Muscle of leg (tissue), 3 donors: ENCODE measurements at regions not wholly inside any gene's neighbourhood (a gene's known extent, or its start where the extent isn't known, plus 50 kb on each side); places are given as distances from the start of the nearest gene placed in this dataset.

Experiments
- DNase-seq: peaks from one replicate; pipeline ENCODE4 v3.0.0; 2013
- H3K27ac ChIP-seq: one replicate; pipeline ENCODE4 v1.5.1; 2013; ENCODE audit warnings: mild to moderate bottlenecking, low read length, control low read depth
- H3K27me3 ChIP-seq: one replicate; pipeline ENCODE4 v1.6.1; 2013; ENCODE audit warnings: low read length; ENCODE audit not compliant: control insufficient read depth, insufficient read depth
- H3K36me3 ChIP-seq: one replicate; pipeline ENCODE4 v1.6.1; 2013; ENCODE audit warnings: low read length; ENCODE audit not compliant: control insufficient read depth, insufficient read depth
- H3K4me1 ChIP-seq: one replicate; pipeline ENCODE4 v1.6.1; 2013; ENCODE audit warnings: low read length; ENCODE audit not compliant: control insufficient read depth, insufficient read depth
- H3K4me3 ChIP-seq: one replicate; pipeline ENCODE4 v1.5.1; 2013; ENCODE audit warnings: low read length, control low read depth
- H3K9me3 ChIP-seq: replicated peaks from 2 replicates; pipeline ENCODE4 v1.6.1; 2013; ENCODE audit warnings: low read depth, low read length; ENCODE audit not compliant: control insufficient read depth
- WGBS: methylation state at CpG from one replicate; pipeline ENCODE4 v1.1.5; 2013; ENCODE audit warnings: missing lambda C conversion rate; ENCODE audit not compliant: insufficient coverage; 5-methylcytosine and 5-hydroxymethylcytosine counted together

DNA sequence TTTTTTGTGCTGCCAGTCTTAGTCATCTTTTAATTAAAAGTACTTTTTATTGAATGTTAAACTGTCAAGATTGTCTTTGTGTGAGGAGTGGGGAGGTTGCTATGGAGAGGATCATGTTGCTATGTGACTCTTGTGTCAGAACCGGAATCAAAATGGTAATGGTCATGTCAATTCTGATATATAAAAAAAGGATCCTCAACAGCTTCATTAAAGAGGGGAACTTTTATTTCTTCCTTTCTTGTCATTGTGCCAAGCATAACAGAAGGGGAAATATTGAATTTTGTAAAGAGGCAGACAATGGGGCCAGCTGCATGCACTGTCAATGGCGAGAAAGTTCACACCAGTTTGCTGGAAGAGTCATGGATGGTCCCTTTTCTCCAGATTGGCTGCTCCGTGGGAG is 564.8 kb downstream of the VRK1 start:
- Histone ChIP-seq H3K27me3 (peaks cover 6% of the 10 kb centered on the region), H3K36me3 (no peaks in the 10 kb centered on the region), H3K27ac (no peak overlapping the region), H3K9me3 (no peaks in the 10 kb centered on the region), H3K4me3 (no peak overlapping the region), H3K4me1 (no peaks in the 10 kb centered on the region)
- WGBS, result no CpG with 5 or more reads among the region's 3 CpGs
- DNase-seq, result no peak

DNA sequence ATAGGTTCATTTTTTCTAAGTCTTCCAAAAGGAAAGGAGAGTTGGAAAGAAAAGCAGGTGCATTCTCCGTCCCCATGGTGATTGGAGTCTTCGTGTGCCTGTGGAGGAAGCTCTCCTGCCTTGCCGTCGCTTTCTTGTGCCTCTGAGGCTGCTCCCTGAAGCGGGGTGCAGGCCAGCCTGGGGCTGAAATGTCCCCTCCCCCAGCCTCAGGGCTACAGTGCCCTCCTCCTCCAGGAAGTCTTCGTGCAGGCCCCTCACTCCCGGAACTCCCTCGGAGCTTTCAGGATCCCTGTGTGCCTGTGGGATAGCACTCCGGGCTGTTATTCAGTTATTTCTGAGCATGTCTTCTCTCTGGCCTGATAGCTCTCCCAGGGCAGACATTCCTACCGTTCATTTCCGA is 569.2 kb downstream of the VRK1 start:
- Histone ChIP-seq H3K4me1 (no peaks in the 10 kb centered on the region), H3K4me3 (no peak overlapping the region), H3K36me3 (no peaks in the 10 kb centered on the region), H3K27ac (no peak overlapping the region), H3K9me3 (no peaks in the 10 kb centered on the region), H3K27me3 (no peaks in the 10 kb centered on the region)
- WGBS, result 32% methylated on average over 8 of the region's 11 CpGs
- DNase-seq, result no peak

DNA sequence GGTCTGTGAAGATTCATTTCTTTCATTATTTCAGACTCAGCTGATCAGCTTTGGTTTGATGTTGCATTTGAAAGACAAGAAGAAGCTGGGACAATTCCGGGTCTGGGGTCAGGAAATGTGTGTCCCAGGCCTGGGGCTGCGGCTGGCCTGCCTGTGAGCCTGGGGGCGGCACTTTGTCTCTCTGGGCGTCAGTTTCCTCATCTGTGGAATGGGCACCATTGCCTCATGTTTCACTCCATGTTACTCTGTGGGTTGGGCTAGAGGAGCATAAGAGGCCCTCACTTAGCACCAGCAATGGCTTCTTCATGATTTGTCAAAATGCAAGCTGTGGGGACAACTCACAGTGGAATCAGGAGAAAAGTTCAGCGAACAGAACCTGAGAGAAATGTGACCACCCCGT is 570.1 kb downstream of the VRK1 start:
- 82% methylated on average over 4 of the region's 6 CpGs for WGBS
- Histone ChIP-seq H3K4me1 (no peaks in the 10 kb centered on the region), H3K4me3 (no peak overlapping the region), H3K36me3 (no peaks in the 10 kb centered on the region), H3K9me3 (no peaks in the 10 kb centered on the region), H3K27me3 (peaks cover under 1% of the 10 kb centered on the region), H3K27ac (no peak overlapping the region)
- DNase-seq, result no peak

DNA sequence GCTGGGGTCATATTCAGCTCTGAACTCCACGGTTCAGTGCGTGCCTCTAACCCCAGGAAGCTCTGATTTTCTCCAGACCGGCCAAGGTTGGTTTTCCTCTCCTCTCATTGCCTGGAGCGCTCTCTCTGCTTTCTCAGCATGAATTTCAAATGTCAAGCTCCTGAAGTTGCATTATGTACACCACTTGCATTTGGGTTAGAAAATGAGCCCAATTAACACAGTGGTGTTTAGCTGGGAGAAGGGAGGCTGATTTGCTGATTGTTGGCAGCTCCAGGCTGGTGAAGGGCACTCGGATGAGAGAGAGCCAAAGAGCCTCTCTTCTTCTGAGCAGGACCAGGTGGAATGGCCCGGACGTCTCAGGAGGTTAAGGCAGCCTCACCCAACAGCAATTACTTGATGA is 570.9 kb downstream of the VRK1 start:
- WGBS, result 36% methylated on average over 4 of the region's 7 CpGs
- Histone ChIP-seq H3K9me3 (no peaks in the 10 kb centered on the region), H3K27me3 (peaks cover 2% of the 10 kb centered on the region), H3K4me1 (no peaks in the 10 kb centered on the region), H3K4me3 (no peak overlapping the region), H3K36me3 (no peaks in the 10 kb centered on the region), H3K27ac (no peak overlapping the region)
- no peak for DNase-seq

DNA sequence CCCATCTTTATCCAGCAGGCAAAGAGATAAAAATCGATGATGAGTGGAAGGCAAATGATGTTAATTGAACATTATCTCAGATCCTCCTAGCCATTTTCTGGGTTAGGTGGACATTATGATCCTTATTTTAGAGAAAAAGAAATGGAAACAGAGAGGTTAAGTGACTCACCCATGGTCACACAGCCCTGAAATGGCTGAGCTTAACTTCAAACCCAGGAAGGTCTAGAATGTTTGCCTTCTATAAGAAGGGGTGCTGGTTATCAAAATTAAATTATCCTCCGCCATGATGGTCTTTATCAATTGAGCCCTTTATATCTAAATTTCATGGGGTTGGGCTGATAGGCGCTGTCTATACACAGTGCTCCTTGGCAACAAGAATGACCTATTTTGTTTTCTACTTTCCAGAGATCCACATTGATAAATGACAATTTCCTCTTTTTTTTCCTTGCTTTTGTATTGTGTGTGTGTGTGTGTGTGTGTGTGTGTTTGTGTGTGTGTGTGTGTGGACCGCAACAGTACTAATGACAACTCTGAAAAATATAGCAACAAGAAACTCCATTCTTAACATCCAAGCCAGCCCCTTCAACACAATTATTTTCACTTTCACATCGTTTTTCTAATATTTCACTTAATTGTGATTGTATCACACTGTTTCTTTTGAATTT is 571.9 kb downstream of the VRK1 start:
- Histone ChIP-seq H3K27me3 (peaks cover 2% of the 10 kb centered on the region), H3K27ac (no peak overlapping the region), H3K4me3 (no peak overlapping the region), H3K36me3 (no peaks in the 10 kb centered on the region), H3K9me3 (no peaks in the 10 kb centered on the region), H3K4me1 (no peaks in the 10 kb centered on the region)
- 100% methylated on average over 1 of the region's 5 CpGs for WGBS
- DNase-seq, result no peak

DNA sequence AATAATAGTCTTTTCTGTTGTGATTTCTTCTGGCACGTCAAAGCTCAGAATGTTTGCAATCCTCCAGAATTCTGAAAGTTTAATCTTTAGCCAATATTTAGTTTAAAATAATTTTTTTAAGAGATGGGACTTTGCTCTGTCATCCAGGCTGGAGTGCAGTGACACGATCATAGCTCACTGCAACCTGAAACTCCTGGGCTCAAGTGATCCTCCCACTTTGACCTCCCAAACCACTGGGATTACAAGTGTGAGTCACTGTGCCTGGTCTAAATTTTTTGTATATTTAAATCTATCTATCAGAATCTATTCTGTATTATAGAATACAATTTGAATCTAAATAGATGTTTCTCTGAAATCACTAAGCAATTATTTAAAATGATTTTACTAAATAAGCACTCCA is 572.7 kb downstream of the VRK1 start:
- no peak for DNase-seq
- H3K4me3 ChIP-seq, result no peak overlapping the region

DNA sequence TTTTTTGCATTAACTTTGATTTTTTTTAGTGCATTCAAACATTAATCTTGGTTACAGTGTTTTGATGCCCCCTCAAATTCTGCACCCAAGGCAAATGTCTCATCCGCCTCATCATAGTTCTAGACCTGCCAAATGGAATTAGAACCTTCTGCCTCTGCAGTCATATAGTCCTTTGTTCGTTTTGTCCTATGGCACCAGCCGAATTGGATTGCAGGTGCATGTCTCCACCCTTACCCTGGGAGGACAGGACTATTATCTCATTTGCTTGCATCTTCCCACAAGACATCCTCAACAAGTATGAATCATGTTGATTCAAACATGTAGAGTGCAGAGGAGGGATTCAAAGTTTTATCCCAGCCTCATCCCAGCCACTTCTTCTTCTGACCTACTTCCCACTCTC is 579.1 kb downstream of the VRK1 start:
- no peak for DNase-seq
- Histone ChIP-seq H3K36me3 (no peaks in the 10 kb centered on the region), H3K9me3 (no peaks in the 10 kb centered on the region), H3K4me3 (no peak overlapping the region), H3K27me3 (peaks cover 2% of the 10 kb centered on the region), H3K27ac (no peak overlapping the region), H3K4me1 (no peaks in the 10 kb centered on the region)
- 96% methylated on average over 3 of the region's 3 CpGs for WGBS

More for the DNA sequence above, 572.7 kb downstream of the VRK1 start:
- H3K36me3 ChIP-seq, result no peaks in the 10 kb centered on the region
- H3K4me1 ChIP-seq, result no peaks in the 10 kb centered on the region
- H3K9me3 ChIP-seq, result no peaks in the 10 kb centered on the region
- H3K27me3 ChIP-seq, result peaks cover 2% of the 10 kb centered on the region
- H3K27ac ChIP-seq, result no peak overlapping the region
- no CpG with 5 or more reads among the region's 2 CpGs for WGBS

DNA sequence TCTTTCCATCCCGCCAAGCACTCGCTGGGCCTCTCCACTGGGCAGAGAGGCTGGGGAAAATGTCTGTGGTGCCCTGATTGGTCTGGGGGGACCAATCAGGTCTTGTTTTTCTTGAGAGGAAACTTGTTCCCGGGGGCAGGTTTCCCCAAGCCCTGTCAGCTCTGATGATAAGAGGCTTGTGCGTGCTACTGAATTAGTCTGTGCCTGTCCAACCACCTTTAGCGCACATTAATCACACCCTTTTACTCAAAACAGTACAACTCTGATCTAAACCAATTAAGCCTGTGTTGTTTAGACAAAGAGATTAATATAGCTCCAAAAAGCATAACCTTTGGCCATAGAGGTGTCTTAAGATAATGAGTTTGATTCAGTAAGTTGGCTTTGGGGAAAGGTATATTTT is 580.4 kb downstream of the VRK1 start:
- H3K27ac ChIP-seq, result no peak overlapping the region
- peaks cover 2% of the 10 kb centered on the region for H3K9me3 ChIP-seq
- no peaks in the 10 kb centered on the region for H3K27me3 ChIP-seq
- H3K36me3 ChIP-seq, result no peaks in the 10 kb centered on the region
- H3K4me3 ChIP-seq, result no peak overlapping the region
- 100% methylated on average over 1 of the region's 5 CpGs for WGBS
- no peak for DNase-seq
- H3K4me1 ChIP-seq, result no peaks in the 10 kb centered on the region

DNA sequence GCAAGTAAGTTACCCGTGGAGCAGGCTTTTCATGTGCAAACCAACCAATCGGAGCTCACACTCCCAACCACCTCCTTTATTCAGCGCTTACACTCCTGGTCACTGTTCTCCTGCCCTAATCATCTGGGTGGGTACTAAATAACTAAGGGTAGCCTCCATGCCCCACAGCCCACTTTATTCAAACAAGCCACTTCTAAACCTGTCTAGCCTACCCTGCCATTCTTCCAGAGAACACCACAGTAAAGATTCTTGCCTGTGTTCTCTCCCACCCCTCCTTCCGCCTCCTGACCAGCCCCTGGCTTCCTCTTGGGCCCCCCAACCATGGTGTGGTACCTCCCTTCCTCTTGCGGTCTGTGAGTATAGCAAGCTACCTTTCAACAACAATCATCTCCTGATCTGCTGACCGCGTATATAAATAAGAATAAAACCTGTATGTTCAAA is 581.9 kb downstream of the VRK1 start:
- DNase-seq, result no peak
- Histone ChIP-seq H3K36me3 (no peaks in the 10 kb centered on the region), H3K27me3 (no peaks in the 10 kb centered on the region), H3K4me3 (no peak overlapping the region), H3K9me3 (peaks cover 2% of the 10 kb centered on the region), H3K4me1 (no peaks in the 10 kb centered on the region), H3K27ac (no peak overlapping the region)
- 48% methylated on average over 2 of the region's 7 CpGs for WGBS

DNA sequence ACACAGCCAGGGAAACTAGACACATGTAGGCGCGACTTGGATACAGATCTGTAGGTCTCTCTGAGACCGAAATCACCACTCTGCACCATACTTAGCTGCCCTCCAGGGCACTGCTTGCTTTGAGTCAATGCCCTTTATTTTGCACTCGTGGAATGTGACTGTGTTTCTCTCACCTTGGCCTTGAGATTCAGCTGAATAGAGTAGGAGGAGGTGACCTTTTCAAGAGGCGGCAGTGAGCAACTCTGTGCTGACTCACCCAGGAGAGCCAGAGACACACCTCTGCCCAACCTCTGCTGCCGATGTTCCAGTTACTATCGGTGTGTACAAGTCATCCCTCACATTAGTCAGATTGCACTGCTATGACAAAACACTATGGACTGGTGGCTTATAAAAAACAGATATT is 583.4 kb downstream of the VRK1 start:
- Histone ChIP-seq H3K4me1 (no peaks in the 10 kb centered on the region), H3K27me3 (no peaks in the 10 kb centered on the region), H3K9me3 (peaks cover 2% of the 10 kb centered on the region), H3K4me3 (no peak overlapping the region), H3K36me3 (no peaks in the 10 kb centered on the region), H3K27ac (no peak overlapping the region)
- DNase-seq, result no peak
- WGBS, result 90% methylated on average over 4 of the region's 7 CpGs

DNA sequence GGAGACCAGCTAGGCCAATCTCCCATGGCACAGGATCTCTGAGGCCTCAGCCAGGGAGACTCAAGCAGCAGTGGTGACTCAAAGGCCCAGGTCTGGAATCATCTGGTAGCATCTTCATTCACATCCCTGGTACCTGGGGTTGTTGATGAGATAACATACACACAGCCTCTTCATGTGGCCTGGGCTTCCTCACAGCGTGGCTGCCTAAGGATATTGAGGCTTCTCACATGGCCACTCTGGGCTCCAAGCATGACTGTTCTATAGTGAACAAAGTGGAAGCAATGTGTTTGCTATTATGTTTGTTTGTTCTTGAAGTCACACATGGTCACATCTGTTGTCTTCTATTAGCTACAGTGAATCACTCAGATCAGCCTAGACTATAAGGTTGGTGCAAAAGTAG is 584.1 kb downstream of the VRK1 start:
- Histone ChIP-seq H3K4me1 (no peaks in the 10 kb centered on the region), H3K27me3 (no peaks in the 10 kb centered on the region), H3K9me3 (peaks cover 2% of the 10 kb centered on the region), H3K4me3 (no peak overlapping the region), H3K27ac (no peak overlapping the region), H3K36me3 (no peaks in the 10 kb centered on the region)
- WGBS, result no CpG with 5 or more reads among the region's 1 CpG
- no peak for DNase-seq
